Forelimb muscle (tissue), 1 donor: ENCODE measurements at regions not wholly inside any gene's neighbourhood (a gene's known extent, or its start where the extent isn't known, plus 50 kb on each side); places are given as distances from the start of the nearest gene placed in this dataset.

Experiments used
- DNase-seq: peaks from one replicate; pipeline ENCODE4 v3.0.0-alpha.2; 2013; ENCODE audit warnings: low read depth

- no peak for DNase-seq
Measured at GRCh38 chrX:39848900-39849299, 248.9 kb downstream of the BCOR start.

- no peak for DNase-seq
Measured at GRCh38 chrX:39850209-39850608, 247.5 kb downstream of the BCOR start.

- DNase-seq, result no peak
Measured at GRCh38 chrX:39850630-39851152, 247.1 kb downstream of the BCOR start.

GRCh38 chrX:39851745-39852455 lies 245.9 kb downstream of the BCOR start:
- no peak for DNase-seq

- no peak for DNase-seq
Measured at GRCh38 chrX:39852491-39852890, 245.3 kb downstream of the BCOR start.

- no peak for DNase-seq
Measured at GRCh38 chrX:39853417-39854030, 244.2 kb downstream of the BCOR start.

GRCh38 chrX:39854772-39855747 lies 242.7 kb downstream of the BCOR start:
- no peak for DNase-seq

- DNase-seq, result no peak
Measured at GRCh38 chrX:39855748-39856129, 242.0 kb downstream of the BCOR start.

GRCh38 chrX:39856472-39857121 lies 241.2 kb downstream of the BCOR start:
- no peak for DNase-seq

- no peak for DNase-seq
Measured at GRCh38 chrX:39857780-39858179, 240.0 kb downstream of the BCOR start.

- DNase-seq, result no peak
Measured at GRCh38 chrX:39859991-39860861, 237.5 kb downstream of the BCOR start.

- no peak for DNase-seq
Measured at GRCh38 chrX:39862963-39863362, 234.8 kb downstream of the BCOR start.

GRCh38 chrX:39866229-39866628 lies 231.5 kb downstream of the BCOR start:
- no peak for DNase-seq

- no peak for DNase-seq
Measured at GRCh38 chrX:39869846-39870601, 227.7 kb downstream of the BCOR start.

GRCh38 chrX:39871648-39872047 lies 226.1 kb downstream of the BCOR start:
- no peak for DNase-seq

- DNase-seq, result no peak
Measured at GRCh38 chrX:39873117-39873516, 224.6 kb downstream of the BCOR start.

GRCh38 chrX:39874202-39874816 lies 223.4 kb downstream of the BCOR start:
- DNase-seq, result no peak

GRCh38 chrX:39875834-39876628 lies 221.7 kb downstream of the BCOR start:
- DNase-seq, result no peak

- no peak for DNase-seq
Measured at GRCh38 chrX:39877905-39878304, 219.9 kb downstream of the BCOR start.
